ENCODE measurements at regions not wholly inside any gene's neighbourhood (a gene's known extent, or its start where the extent isn't known, plus 50 kb on each side); places are given as distances from the start of the nearest gene placed in this dataset.

GRCh38 chr5:143569213-143569701, 165.8 kb upstream of the NR3C1 start:
- TF ChIP-seq REST (IDR thresholded peaks at IDR 0.05; ENCODE audit: insufficient replicate concordance, low read depth) (no peak), POLR2AphosphoS5 (IDR thresholded peaks at IDR 0.05; ENCODE audit: low read depth) (no peak), GABPA (IDR thresholded peaks at IDR 0.05; ENCODE audit: low read depth) (no peak), CTCF (IDR thresholded peaks at IDR 0.05; ENCODE audit: insufficient read depth, low read length) (no peak), SPI1 (IDR thresholded peaks at IDR 0.05; ENCODE audit: borderline replicate concordance, low read depth) (no peak)
- Histone ChIP-seq H3K27ac (replicated peaks) (no peak overlapping the region), H3K4me3 (replicated peaks; ENCODE audit: insufficient read depth, low read length) (no peak overlapping the region), H3K27me3 (ENCODE audit: insufficient read depth, poor library complexity, severe bottlenecking) (no peaks in the 10 kb centered on the region)
- no peak for DNase-seq (ENCODE audit: low read depth in 1 of 2, low spot score in 1 of 2)

- no peak overlapping the region for H3K27ac ChIP-seq (replicated peaks)
- TF ChIP-seq SPI1 (IDR thresholded peaks at IDR 0.05; ENCODE audit: borderline replicate concordance, low read depth) (no peak), CTCF (IDR thresholded peaks at IDR 0.05; ENCODE audit: insufficient read depth, low read length) (no peak), POLR2AphosphoS5 (IDR thresholded peaks at IDR 0.05; ENCODE audit: low read depth) (no peak), GABPA (IDR thresholded peaks at IDR 0.05; ENCODE audit: low read depth) (no peak), REST (IDR thresholded peaks at IDR 0.05; ENCODE audit: insufficient replicate concordance, low read depth) (no peak)
- no peaks in the 10 kb centered on the region for H3K27me3 ChIP-seq (ENCODE audit: insufficient read depth, poor library complexity, severe bottlenecking)
- DNase-seq (ENCODE audit: low read depth in 1 of 2, low spot score in 1 of 2): no peak
- no peak overlapping the region for H3K4me3 ChIP-seq (replicated peaks; ENCODE audit: insufficient read depth, low read length)
These were observed 164.4 kb upstream of the NR3C1 start for GRCh38 chr5:143567583-143568504.

GRCh38 chr5:143566139-143566538, 162.7 kb upstream of the NR3C1 start:
- DNase-seq (ENCODE audit: low read depth in 1 of 2, low spot score in 1 of 2): no peak
- no peak overlapping the region for H3K4me3 ChIP-seq (replicated peaks; ENCODE audit: insufficient read depth, low read length)
- TF ChIP-seq POLR2AphosphoS5 (IDR thresholded peaks at IDR 0.05; ENCODE audit: low read depth) (no peak), SPI1 (IDR thresholded peaks at IDR 0.05; ENCODE audit: borderline replicate concordance, low read depth) (no peak), GABPA (IDR thresholded peaks at IDR 0.05; ENCODE audit: low read depth) (no peak), CTCF (IDR thresholded peaks at IDR 0.05; ENCODE audit: insufficient read depth, low read length) (no peak), REST (IDR thresholded peaks at IDR 0.05; ENCODE audit: insufficient replicate concordance, low read depth) (no peak)
- H3K27ac ChIP-seq (replicated peaks): no peak overlapping the region
- H3K27me3 ChIP-seq (ENCODE audit: insufficient read depth, poor library complexity, severe bottlenecking): no peaks in the 10 kb centered on the region

Data from HL-60 (cell line).